ENCODE measurements at regions not wholly inside any gene's neighbourhood (a gene's known extent, or its start where the extent isn't known, plus 50 kb on each side); places are given as distances from the start of the nearest gene placed in this dataset.

GRCh38 chr7:131076032-131076431, 251.6 kb upstream of the MKLN1 start:
- no peak for DNase-seq
- Histone ChIP-seq H3K4me3 (no peak overlapping the region), H3K27ac (peak overlapping the region; percentile 12 to 67 (median 37)), H3K27me3 (no peaks in the 10 kb centered on the region), H3K36me3 (peaks cover 0 to 26% of the 10 kb centered on the region in 2 donors), H3K9me3 (no peaks in the 10 kb centered on the region), H3K4me1 (peaks cover 91 to 93% of the 10 kb centered on the region in 2 donors)
- ATAC-seq: no peak
- intact Hi-C loops (cut with DNase I; ENCODE audit: low total_unique reads): no loop called here
- no peak for TF ChIP-seq CTCF (IDR thresholded peaks at IDR 0.05 in 4 of 5, conservative IDR thresholded peaks at IDR 0.05 in 1 of 5)
- TF ChIP-seq POLR2A (IDR thresholded peaks at IDR 0.05): no peak
- in situ Hi-C loops (cut with MboI; ENCODE audit: low sequenced_read_pairs in 4 of 4): loop anchor here in 2 of 4 donors (25.0 kb wide), 2 partner anchors 236 to 361 kb away; no protein-coding TSS in a partner anchor

GRCh38 chr7:131076711-131077181, 250.9 kb upstream of the MKLN1 start:
- Histone ChIP-seq H3K4me3 (no peak overlapping the region), H3K27ac (peak overlapping the region; percentile 12 to 67 (median 37)), H3K27me3 (no peaks in the 10 kb centered on the region), H3K9me3 (no peaks in the 10 kb centered on the region), H3K4me1 (peaks cover 90 to 94% of the 10 kb centered on the region in 2 donors), H3K36me3 (peaks cover 0 to 26% of the 10 kb centered on the region in 2 donors)
- ATAC-seq (no peak), DNase-seq (no peak)
- intact Hi-C loops (cut with DNase I; ENCODE audit: low total_unique reads): no loop called here
- in situ Hi-C loops (cut with MboI; ENCODE audit: low sequenced_read_pairs in 4 of 4): loop anchor here in 2 of 4 donors (25.0 kb wide), 2 partner anchors 236 to 361 kb away; no protein-coding TSS in a partner anchor
- no peak for TF ChIP-seq POLR2A (IDR thresholded peaks at IDR 0.05)
- TF ChIP-seq CTCF (IDR thresholded peaks at IDR 0.05 in 4 of 5, conservative IDR thresholded peaks at IDR 0.05 in 1 of 5): no peak

- Histone ChIP-seq H3K27ac (peak overlapping the region in 2 of 4 donors; percentile 58 to 67), H3K9me3 (no peaks in the 10 kb centered on the region), H3K4me1 (peaks cover 88 to 94% of the 10 kb centered on the region in 2 donors), H3K4me3 (no peak overlapping the region), H3K36me3 (peaks cover 0 to 26% of the 10 kb centered on the region in 2 donors), H3K27me3 (no peaks in the 10 kb centered on the region)
- DNase-seq (no peak), ATAC-seq (no peak)
- in situ Hi-C loops (cut with MboI; ENCODE audit: low sequenced_read_pairs in 4 of 4): loop anchor here in 2 of 4 donors (25.0 kb wide), 2 partner anchors 235 to 360 kb away; no protein-coding TSS in a partner anchor
- intact Hi-C loops (cut with DNase I; ENCODE audit: low total_unique reads): no loop called here
- TF ChIP-seq POLR2A (IDR thresholded peaks at IDR 0.05) (no peak), CTCF (IDR thresholded peaks at IDR 0.05 in 4 of 5, conservative IDR thresholded peaks at IDR 0.05 in 1 of 5) (no peak)
These were observed 249.9 kb upstream of the MKLN1 start for GRCh38 chr7:131077735-131078134.

- DNase-seq: no peak
- no peaks in the 10 kb centered on the region for H3K27me3 ChIP-seq
- peaks cover 91 to 96% of the 10 kb centered on the region in 2 donors for H3K4me1 ChIP-seq
- TF ChIP-seq POLR2A (IDR thresholded peaks at IDR 0.05): no peak
- TF ChIP-seq CTCF (IDR thresholded peaks at IDR 0.05 in 4 of 5, conservative IDR thresholded peaks at IDR 0.05 in 1 of 5): no peak
- intact Hi-C loops (cut with DNase I; ENCODE audit: low total_unique reads) (no loop called here), in situ Hi-C loops (cut with MboI; ENCODE audit: low sequenced_read_pairs in 4 of 4) (loop anchor here in 2 of 4 donors (25.0 kb wide), 2 partner anchors 232 to 357 kb away; no protein-coding TSS in a partner anchor)
- peaks cover 0 to 13% of the 10 kb centered on the region in 2 donors for H3K36me3 ChIP-seq
- H3K27ac ChIP-seq: peak overlapping the region in 3 of 4 donors; percentile 5 to 57 (median 24)
- ATAC-seq: no peak
- no peak overlapping the region for H3K4me3 ChIP-seq
- H3K9me3 ChIP-seq: no peaks in the 10 kb centered on the region
These were observed 246.9 kb upstream of the MKLN1 start for GRCh38 chr7:131080754-131081153.

Data from gastrocnemius medialis (tissue), 4 donors.